Kidney (tissue), 13 donors: ENCODE measurements at regions not wholly inside any gene's neighbourhood (a gene's known extent, or its start where the extent isn't known, plus 50 kb on each side); places are given as distances from the start of the nearest gene placed in this dataset.

Experiments used
- DNase-seq, 5 donors: peaks; one replicate each; pipeline ENCODE4 v3.0.0-alpha.2; 2013 to 2020
- FAIRE-seq: peaks from 2 replicates; lab custom pipeline; 2012; peaks lifted over from hg19 to GRCh38; lab: Jason Lieb, UNC
- H3K27ac ChIP-seq, 2 donors: one replicate each; pipeline ENCODE4 v1.7.0; 2013; ENCODE audit warnings: low read depth in 2 of 2, low read length in 2 of 2, inconsistent platforms in 1 of 2
- H3K27me3 ChIP-seq: one replicate; pipeline ENCODE4 v1.7.1; 2013; ENCODE audit warnings: low read length, inconsistent platforms; ENCODE audit not compliant: control insufficient read depth, insufficient read depth
- H3K36me3 ChIP-seq, 3 donors: one replicate each; pipeline versions ENCODE4 v1.7.0 to v1.7.1; 2013; ENCODE audit warnings: low read length in 3 of 3, control low read depth in 1 of 3, inconsistent platforms in 1 of 3; ENCODE audit not compliant: insufficient read depth in 3 of 3, control insufficient read depth in 2 of 3
- H3K4me1 ChIP-seq, 3 donors: one replicate each; pipeline versions ENCODE4 v1.7.0 to v1.7.1; 2013; ENCODE audit warnings: low read length in 3 of 3, inconsistent platforms in 1 of 3, low read depth in 1 of 3; ENCODE audit not compliant: control insufficient read depth in 2 of 3, insufficient read depth in 2 of 3
- H3K4me3 ChIP-seq, 3 donors: one replicate each; pipeline versions ENCODE4 v1.7.0 to v1.8.1; 2013; ENCODE audit warnings: low read length in 3 of 3, control low read depth in 1 of 3, inconsistent platforms in 1 of 3
- H3K9ac ChIP-seq, 3 donors: one replicate each; pipeline versions ENCODE4 v1.7.0 to v1.7.1; 2013; ENCODE audit warnings: low read length in 3 of 3, control low read depth in 1 of 3, inconsistent platforms in 1 of 3
- H3K9me3 ChIP-seq, 3 donors: one replicate each; pipeline versions ENCODE4 v1.7.0 to v1.7.1; 2013; ENCODE audit warnings: low read length in 3 of 3, control low read depth in 1 of 3, inconsistent platforms in 1 of 3; ENCODE audit not compliant: control insufficient read depth in 2 of 3, insufficient read depth in 1 of 3
- intact Hi-C: fragments of 100-400 bp; cut with DNase I; formaldehyde crosslinking; loops from one replicate; pipeline ENCODE4 v1.11.1; 2022
- TF ChIP-seq, protein P1 (sequence below): IDR thresholded peaks from 3 replicates; pipeline ENCODE4 v1.5.1; 2012; ENCODE audit warnings: mild to moderate bottlenecking, moderate library complexity, borderline replicate concordance; ENCODE audit not compliant: insufficient read depth; ENCODE audit errors: extremely low read depth
- donor health status: control.
- donor health status: control.
- donor health status: control.
- donor health status: control.
- donor health status: control.
- donor health status: DM: yes; HTN: yes; CAD: no.
- donor health status: Normal renal cell carcinoma (clear cell type).

DNA sequence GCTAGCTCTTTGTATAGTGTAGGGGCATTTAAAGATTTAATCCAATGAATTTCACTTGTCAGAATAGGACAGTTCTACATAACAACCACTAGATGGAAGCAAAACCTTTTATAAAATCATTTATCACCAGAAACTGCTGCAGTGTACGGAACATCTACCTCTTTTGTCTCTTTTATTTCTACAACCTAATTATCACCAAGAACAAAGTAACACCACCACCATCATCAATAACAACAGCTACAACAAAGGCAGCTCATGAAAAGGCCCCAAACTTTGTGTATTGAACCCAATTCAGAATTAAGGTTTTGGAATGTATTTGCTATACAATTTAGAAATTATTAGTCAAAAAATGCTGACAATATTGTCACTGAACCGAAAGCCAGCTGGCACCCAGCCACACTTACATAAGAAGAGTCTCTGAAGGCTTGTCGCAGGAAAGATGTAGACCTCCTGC is 260.9 kb upstream of the RPS6KA3 start:
- H3K27ac ChIP-seq = no peak overlapping the region
- FAIRE-seq = peak; percentile 99
- no peaks in the 10 kb centered on the region for H3K36me3 ChIP-seq
- H3K27me3 ChIP-seq = peaks cover 6% of the 10 kb centered on the region
- H3K4me3 ChIP-seq = no peak overlapping the region
- DNase-seq = peak in 2 of 5 donors; percentile 25 to 26
- no peaks in the 10 kb centered on the region for H3K4me1 ChIP-seq
- intact Hi-C loops = no loop called here
- TF ChIP-seq, protein P1, sequence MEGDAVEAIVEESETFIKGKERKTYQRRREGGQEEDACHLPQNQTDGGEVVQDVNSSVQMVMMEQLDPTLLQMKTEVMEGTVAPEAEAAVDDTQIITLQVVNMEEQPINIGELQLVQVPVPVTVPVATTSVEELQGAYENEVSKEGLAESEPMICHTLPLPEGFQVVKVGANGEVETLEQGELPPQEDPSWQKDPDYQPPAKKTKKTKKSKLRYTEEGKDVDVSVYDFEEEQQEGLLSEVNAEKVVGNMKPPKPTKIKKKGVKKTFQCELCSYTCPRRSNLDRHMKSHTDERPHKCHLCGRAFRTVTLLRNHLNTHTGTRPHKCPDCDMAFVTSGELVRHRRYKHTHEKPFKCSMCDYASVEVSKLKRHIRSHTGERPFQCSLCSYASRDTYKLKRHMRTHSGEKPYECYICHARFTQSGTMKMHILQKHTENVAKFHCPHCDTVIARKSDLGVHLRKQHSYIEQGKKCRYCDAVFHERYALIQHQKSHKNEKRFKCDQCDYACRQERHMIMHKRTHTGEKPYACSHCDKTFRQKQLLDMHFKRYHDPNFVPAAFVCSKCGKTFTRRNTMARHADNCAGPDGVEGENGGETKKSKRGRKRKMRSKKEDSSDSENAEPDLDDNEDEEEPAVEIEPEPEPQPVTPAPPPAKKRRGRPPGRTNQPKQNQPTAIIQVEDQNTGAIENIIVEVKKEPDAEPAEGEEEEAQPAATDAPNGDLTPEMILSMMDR = peak; percentile 47
- no peak overlapping the region for H3K9ac ChIP-seq
- no peaks in the 10 kb centered on the region for H3K9me3 ChIP-seq

DNA sequence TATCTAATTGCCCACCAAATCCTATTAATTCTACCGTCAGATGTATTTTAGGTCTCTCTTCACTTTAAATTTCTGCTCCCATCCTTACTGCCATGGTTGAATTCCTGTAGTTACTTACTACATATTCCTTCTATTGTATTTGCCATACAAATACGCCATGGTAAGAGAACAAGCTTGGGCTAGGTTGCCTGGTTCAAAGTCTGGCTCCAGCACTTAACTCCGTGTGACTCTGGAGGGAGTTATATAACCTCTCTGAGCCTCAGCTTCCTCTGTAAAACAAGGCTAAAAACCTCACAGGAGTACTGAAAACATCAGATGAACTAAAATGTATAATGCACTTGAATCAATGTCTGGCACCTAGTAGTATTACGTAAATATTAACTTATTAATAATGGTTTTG is 260.3 kb upstream of the RPS6KA3 start:
- H3K4me1 ChIP-seq = no peaks in the 10 kb centered on the region
- intact Hi-C loops = no loop called here
- H3K27me3 ChIP-seq = peaks cover 6% of the 10 kb centered on the region
- TF ChIP-seq, protein P1 = no peak
- no peaks in the 10 kb centered on the region for H3K36me3 ChIP-seq
- no peak overlapping the region for H3K27ac ChIP-seq
- no peak for DNase-seq
- FAIRE-seq = no peak
- H3K9me3 ChIP-seq = no peaks in the 10 kb centered on the region
- no peak overlapping the region for H3K4me3 ChIP-seq
- H3K9ac ChIP-seq = no peak overlapping the region

DNA sequence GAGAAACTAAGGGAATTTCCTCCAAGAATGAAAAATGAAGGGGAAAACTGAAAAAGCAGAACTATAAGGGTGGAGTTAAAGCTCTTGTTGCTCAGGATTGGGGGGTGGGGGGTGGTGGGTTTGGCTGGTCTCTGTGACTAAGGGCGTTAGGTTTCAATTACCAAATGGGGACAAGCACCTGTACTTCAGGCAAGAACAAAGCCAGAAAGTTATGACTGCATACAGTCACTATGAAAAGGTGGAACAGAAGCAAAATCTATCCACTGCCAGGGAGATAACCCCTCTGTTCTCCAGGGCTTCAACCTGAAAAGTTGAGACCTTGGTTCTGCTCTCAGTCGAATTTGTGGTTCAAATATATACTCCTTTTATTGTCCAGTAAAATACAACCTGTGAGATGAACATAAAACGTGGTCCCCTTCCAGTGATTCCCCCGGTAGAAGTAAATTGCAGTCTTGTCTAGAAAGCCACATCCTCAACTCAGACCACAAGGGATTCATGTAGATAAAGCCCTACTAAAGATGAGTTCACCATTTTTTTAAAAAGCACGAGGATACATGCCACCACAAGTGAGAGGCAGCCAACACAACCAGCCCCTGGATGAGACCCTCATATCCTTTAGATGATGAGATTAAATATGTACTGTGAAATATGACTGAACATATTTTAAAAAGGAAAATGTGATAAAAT is 257.1 kb upstream of the RPS6KA3 start:
- no peak for DNase-seq
- Histone ChIP-seq H3K4me3 (no peak overlapping the region), H3K4me1 (no peaks in the 10 kb centered on the region), H3K27me3 (peaks cover 10% of the 10 kb centered on the region), H3K9ac (no peak overlapping the region), H3K36me3 (no peaks in the 10 kb centered on the region), H3K9me3 (no peaks in the 10 kb centered on the region), H3K27ac (no peak overlapping the region)
- no peak for FAIRE-seq
- TF ChIP-seq, protein P1 = no peak
- intact Hi-C loops = no loop called here

DNA sequence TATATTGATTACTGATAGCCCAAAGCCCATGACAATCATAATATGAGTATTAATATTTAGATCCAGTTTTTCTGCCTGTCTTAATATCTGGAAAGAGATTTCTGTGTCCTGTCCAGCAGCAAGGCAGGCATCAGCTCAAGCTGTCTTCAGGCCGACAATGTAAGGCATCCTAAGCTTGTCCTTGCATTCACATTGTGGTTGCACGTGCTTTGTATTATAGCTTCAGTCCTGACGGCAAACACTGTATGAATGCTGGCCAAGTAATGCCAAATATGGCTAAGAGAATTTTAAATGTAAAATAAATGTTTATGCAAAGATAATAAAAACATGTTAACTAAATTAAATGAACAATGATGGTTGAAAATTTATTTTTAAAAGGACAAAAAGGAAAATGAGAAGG is 255.7 kb upstream of the RPS6KA3 start:
- intact Hi-C loops = no loop called here
- Histone ChIP-seq H3K36me3 (no peaks in the 10 kb centered on the region), H3K4me1 (no peaks in the 10 kb centered on the region), H3K9me3 (no peaks in the 10 kb centered on the region), H3K9ac (no peak overlapping the region), H3K27ac (no peak overlapping the region), H3K4me3 (no peak overlapping the region), H3K27me3 (peaks cover 7% of the 10 kb centered on the region)
- DNase-seq (no peak), FAIRE-seq (no peak)
- TF ChIP-seq, protein P1 = no peak
